ENCODE measurements at regions not wholly inside any gene's neighbourhood (a gene's known extent, or its start where the extent isn't known, plus 50 kb on each side); places are given as distances from the start of the nearest gene placed in this dataset.
A peak's percentile ranks its signal among the peaks of the same experiment; 100 is the strongest.

DNA sequence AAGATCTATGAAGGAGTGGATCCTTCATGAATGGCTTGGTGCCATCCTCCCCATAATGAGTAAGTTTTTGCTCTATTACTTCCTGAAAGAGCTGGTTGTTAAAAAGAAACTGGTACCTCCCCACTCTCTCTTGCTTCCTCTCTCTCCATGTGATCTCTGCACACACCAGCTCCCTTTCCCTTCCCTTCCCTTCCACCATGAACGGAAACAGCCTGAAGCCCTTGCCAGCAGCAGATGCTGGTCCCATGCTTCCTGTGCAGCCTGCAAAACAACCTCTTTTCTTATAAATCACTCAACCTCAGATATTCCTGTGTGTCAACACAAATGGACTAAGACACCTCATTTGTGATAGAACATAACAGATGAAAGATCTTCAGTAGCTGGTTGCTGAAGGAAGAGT is 303.5 kb upstream of the ACVR2A start:
- H3K4me1 ChIP-seq (ENCODE audit: control extremely low read depth in 1 of 4, control insufficient read depth in 4 of 4, insufficient read depth in 4 of 4, low read length in 3 of 4) = no peaks in the 10 kb centered on the region
- POLR2A ChIA-PET = no interaction called here
- peaks cover 0 to 4% (median 0%) of the 10 kb centered on the region in 5 experiments for H3K9me3 ChIP-seq (ENCODE audit: control extremely low read depth in 1 of 5, control insufficient read depth in 4 of 5, insufficient read depth in 2 of 5, low read depth in 1 of 5, low read length in 4 of 5)
- CTCF ChIA-PET = no interaction called here
- H3K36me3 ChIP-seq (ENCODE audit: control insufficient read depth in 4 of 4, insufficient read depth in 4 of 4, low read length in 3 of 4) = no peaks in the 10 kb centered on the region
- H3K4me3 ChIP-seq (ENCODE audit: control insufficient read depth in 1 of 7, extremely low read depth in 1 of 7, insufficient read depth in 4 of 7, low read depth in 2 of 7, low read length in 6 of 7) = no peak overlapping the region
- no peaks in the 10 kb centered on the region for H3K27me3 ChIP-seq (replicated peaks in 2 of 5; ENCODE audit: control insufficient read depth in 4 of 5, insufficient read depth in 5 of 5, low read length in 4 of 5)
- no peak overlapping the region for H3K27ac ChIP-seq (ENCODE audit: insufficient read depth in 1 of 2, low read depth in 1 of 2, low read length in 2 of 2, poor library complexity in 1 of 2, severe bottlenecking in 2 of 2)
- 75% methylated on average over 1 of the region's 1 CpG for WGBS (ENCODE audit: insufficient coverage)
- no peak for DNase-seq

- Histone ChIP-seq H3K4me3 (ENCODE audit: control insufficient read depth in 1 of 7, extremely low read depth in 1 of 7, insufficient read depth in 4 of 7, low read depth in 2 of 7, low read length in 6 of 7) (no peak overlapping the region), H3K9me3 (ENCODE audit: control extremely low read depth in 1 of 5, control insufficient read depth in 4 of 5, insufficient read depth in 2 of 5, low read depth in 1 of 5, low read length in 4 of 5) (no peaks in the 10 kb centered on the region), H3K27me3 (replicated peaks in 2 of 5; ENCODE audit: control insufficient read depth in 4 of 5, insufficient read depth in 5 of 5, low read length in 4 of 5) (no peaks in the 10 kb centered on the region), H3K36me3 (ENCODE audit: control insufficient read depth in 4 of 4, insufficient read depth in 4 of 4, low read length in 3 of 4) (no peaks in the 10 kb centered on the region), H3K4me1 (ENCODE audit: control extremely low read depth in 1 of 4, control insufficient read depth in 4 of 4, insufficient read depth in 4 of 4, low read length in 3 of 4) (no peaks in the 10 kb centered on the region), H3K27ac (ENCODE audit: insufficient read depth in 1 of 2, low read depth in 1 of 2, low read length in 2 of 2, poor library complexity in 1 of 2, severe bottlenecking in 2 of 2) (no peak overlapping the region)
- ChIA-PET POLR2A (no interaction called here), CTCF (no interaction called here)
- 100% methylated on average over 1 of the region's 3 CpGs for WGBS (ENCODE audit: insufficient coverage)
- no peak for DNase-seq
Observed at GRCh38 chr2:147538821-147539220, 306.0 kb upstream of the ACVR2A start.

DNA sequence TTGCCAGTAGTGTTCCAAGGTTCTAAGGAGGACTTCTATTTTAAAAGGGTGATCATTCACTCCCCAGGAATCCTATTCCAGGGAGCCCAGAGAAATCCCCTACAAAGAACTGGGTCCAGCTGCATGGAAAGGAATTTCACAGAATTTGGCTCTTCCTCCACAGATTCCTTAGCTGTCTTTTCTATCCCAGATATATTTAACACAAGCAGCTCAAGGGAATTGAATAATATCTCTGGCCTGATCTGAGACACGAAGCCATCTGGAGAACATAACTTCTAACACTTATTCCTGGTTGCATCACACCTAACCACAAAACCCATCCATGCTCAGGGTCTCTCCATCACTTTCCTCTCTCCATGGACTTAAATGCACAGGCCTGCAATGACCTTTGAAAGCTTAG is 306.7 kb upstream of the ACVR2A start:
- POLR2A ChIA-PET = no interaction called here
- Histone ChIP-seq H3K9me3 (ENCODE audit: control extremely low read depth in 1 of 5, control insufficient read depth in 4 of 5, insufficient read depth in 2 of 5, low read depth in 1 of 5, low read length in 4 of 5) (no peaks in the 10 kb centered on the region), H3K27ac (ENCODE audit: insufficient read depth in 1 of 2, low read depth in 1 of 2, low read length in 2 of 2, poor library complexity in 1 of 2, severe bottlenecking in 2 of 2) (no peak overlapping the region), H3K4me3 (ENCODE audit: control insufficient read depth in 1 of 7, extremely low read depth in 1 of 7, insufficient read depth in 4 of 7, low read depth in 2 of 7, low read length in 6 of 7) (no peak overlapping the region), H3K36me3 (ENCODE audit: control insufficient read depth in 4 of 4, insufficient read depth in 4 of 4, low read length in 3 of 4) (no peaks in the 10 kb centered on the region), H3K27me3 (replicated peaks in 2 of 5; ENCODE audit: control insufficient read depth in 4 of 5, insufficient read depth in 5 of 5, low read length in 4 of 5) (no peaks in the 10 kb centered on the region), H3K4me1 (ENCODE audit: control extremely low read depth in 1 of 4, control insufficient read depth in 4 of 4, insufficient read depth in 4 of 4, low read length in 3 of 4) (no peaks in the 10 kb centered on the region)
- CTCF ChIA-PET = no interaction called here
- WGBS (ENCODE audit: insufficient coverage) = 20% methylated on average over 1 of the region's 1 CpG
- no peak for DNase-seq

DNA sequence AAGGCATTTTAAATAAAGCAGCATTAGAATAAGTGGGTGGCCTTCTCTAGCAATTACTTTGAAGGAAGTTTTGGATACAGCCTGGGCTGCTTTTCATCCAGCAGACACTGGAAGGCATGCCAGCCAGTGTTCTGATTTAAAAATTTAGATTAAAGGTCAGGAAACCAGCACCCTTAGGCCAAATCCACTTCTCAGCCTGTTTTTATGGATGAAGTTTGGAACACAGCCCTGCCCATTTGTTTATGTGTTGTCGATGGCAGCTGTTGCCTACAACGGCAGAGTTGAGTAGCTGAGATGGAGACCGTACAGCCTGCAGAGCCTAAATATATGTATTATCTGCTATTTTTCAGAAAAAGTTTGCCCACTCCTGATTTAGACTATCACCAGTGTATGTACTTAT is 313.6 kb upstream of the ACVR2A start:
- peaks cover 0 to under 1% (median 0%) of the 10 kb centered on the region in 4 experiments for H3K4me1 ChIP-seq (ENCODE audit: control extremely low read depth in 1 of 4, control insufficient read depth in 4 of 4, insufficient read depth in 4 of 4, low read length in 3 of 4)
- H3K9me3 ChIP-seq (ENCODE audit: control extremely low read depth in 1 of 5, control insufficient read depth in 4 of 5, insufficient read depth in 2 of 5, low read depth in 1 of 5, low read length in 4 of 5) = no peaks in the 10 kb centered on the region
- H3K4me3 ChIP-seq (ENCODE audit: control insufficient read depth in 1 of 7, extremely low read depth in 1 of 7, insufficient read depth in 4 of 7, low read depth in 2 of 7, low read length in 6 of 7) = no peak overlapping the region
- no peak for DNase-seq
- POLR2A ChIA-PET = no interaction called here
- 100% methylated on average over 2 of the region's 3 CpGs for WGBS (ENCODE audit: insufficient coverage)
- H3K27ac ChIP-seq (ENCODE audit: insufficient read depth in 1 of 2, low read depth in 1 of 2, low read length in 2 of 2, poor library complexity in 1 of 2, severe bottlenecking in 2 of 2) = no peak overlapping the region
- CTCF ChIA-PET = no interaction called here
- H3K36me3 ChIP-seq (ENCODE audit: control insufficient read depth in 4 of 4, insufficient read depth in 4 of 4, low read length in 3 of 4) = no peaks in the 10 kb centered on the region
- H3K27me3 ChIP-seq (replicated peaks in 2 of 5; ENCODE audit: control insufficient read depth in 4 of 5, insufficient read depth in 5 of 5, low read length in 4 of 5) = no peaks in the 10 kb centered on the region

- Histone ChIP-seq H3K36me3 (ENCODE audit: control insufficient read depth in 4 of 4, insufficient read depth in 4 of 4, low read length in 3 of 4) (no peaks in the 10 kb centered on the region), H3K27ac (ENCODE audit: insufficient read depth in 1 of 2, low read depth in 1 of 2, low read length in 2 of 2, poor library complexity in 1 of 2, severe bottlenecking in 2 of 2) (no peak overlapping the region), H3K9me3 (ENCODE audit: control extremely low read depth in 1 of 5, control insufficient read depth in 4 of 5, insufficient read depth in 2 of 5, low read depth in 1 of 5, low read length in 4 of 5) (no peaks in the 10 kb centered on the region), H3K4me3 (ENCODE audit: control insufficient read depth in 1 of 7, extremely low read depth in 1 of 7, insufficient read depth in 4 of 7, low read depth in 2 of 7, low read length in 6 of 7) (no peak overlapping the region), H3K4me1 (ENCODE audit: control extremely low read depth in 1 of 4, control insufficient read depth in 4 of 4, insufficient read depth in 4 of 4, low read length in 3 of 4) (peaks cover 0 to 11% (median 4%) of the 10 kb centered on the region in 4 experiments), H3K27me3 (replicated peaks in 2 of 5; ENCODE audit: control insufficient read depth in 4 of 5, insufficient read depth in 5 of 5, low read length in 4 of 5) (no peaks in the 10 kb centered on the region)
- no peak for DNase-seq
- ChIA-PET POLR2A (no interaction called here), CTCF (no interaction called here)
- WGBS (ENCODE audit: insufficient coverage) = no CpG with 5 or more reads among the region's 3 CpGs
Observed at GRCh38 chr2:147530033-147530432, 314.8 kb upstream of the ACVR2A start.

DNA sequence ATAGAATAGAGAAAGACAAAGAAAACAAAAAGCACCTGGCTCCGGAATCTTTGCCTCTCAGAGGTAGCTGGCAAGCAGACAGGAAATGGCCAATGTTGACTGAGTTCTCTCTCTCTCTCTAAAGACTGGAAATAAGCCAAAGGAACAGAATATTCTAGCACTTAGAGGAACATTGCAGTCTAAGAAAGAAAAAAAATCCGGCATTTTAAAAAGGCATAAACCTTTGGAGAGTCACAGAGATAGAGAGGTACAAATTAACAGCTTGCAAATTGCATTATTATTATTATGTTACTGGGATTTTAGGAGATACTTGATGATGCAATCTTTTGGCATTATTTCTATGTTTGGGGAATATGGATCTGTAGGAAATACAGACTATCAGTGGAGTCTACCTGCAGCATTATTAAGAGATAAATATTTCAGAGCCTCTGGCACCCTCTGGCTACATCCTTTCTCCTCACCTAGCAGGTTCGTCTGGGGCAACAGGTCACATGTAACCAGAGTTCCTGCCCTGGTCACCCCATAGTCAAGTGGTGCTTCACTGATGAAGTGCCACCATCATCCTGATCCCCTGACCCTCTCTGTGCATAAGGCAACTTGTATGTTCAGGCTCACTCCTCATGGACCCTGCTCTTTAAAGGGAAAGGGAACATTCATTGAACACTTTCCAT is 318.9 kb upstream of the ACVR2A start:
- POLR2A ChIA-PET = no interaction called here
- DNase-seq = peak; percentile 3 to 63 (median 46)
- Histone ChIP-seq H3K27ac (ENCODE audit: insufficient read depth in 1 of 2, low read depth in 1 of 2, low read length in 2 of 2, poor library complexity in 1 of 2, severe bottlenecking in 2 of 2) (no peak overlapping the region), H3K4me1 (ENCODE audit: control extremely low read depth in 1 of 4, control insufficient read depth in 4 of 4, insufficient read depth in 4 of 4, low read length in 3 of 4) (peaks cover 0 to 11% (median 4%) of the 10 kb centered on the region in 4 experiments), H3K4me3 (ENCODE audit: control insufficient read depth in 1 of 7, extremely low read depth in 1 of 7, insufficient read depth in 4 of 7, low read depth in 2 of 7, low read length in 6 of 7) (no peak overlapping the region), H3K9me3 (ENCODE audit: control extremely low read depth in 1 of 5, control insufficient read depth in 4 of 5, insufficient read depth in 2 of 5, low read depth in 1 of 5, low read length in 4 of 5) (peaks cover 0 to 4% (median 0%) of the 10 kb centered on the region in 5 experiments), H3K27me3 (replicated peaks in 2 of 5; ENCODE audit: control insufficient read depth in 4 of 5, insufficient read depth in 5 of 5, low read length in 4 of 5) (no peaks in the 10 kb centered on the region), H3K36me3 (ENCODE audit: control insufficient read depth in 4 of 4, insufficient read depth in 4 of 4, low read length in 3 of 4) (no peaks in the 10 kb centered on the region)
- CTCF ChIA-PET = no interaction called here
- 43% methylated on average over 1 of the region's 3 CpGs for WGBS (ENCODE audit: insufficient coverage)

DNA sequence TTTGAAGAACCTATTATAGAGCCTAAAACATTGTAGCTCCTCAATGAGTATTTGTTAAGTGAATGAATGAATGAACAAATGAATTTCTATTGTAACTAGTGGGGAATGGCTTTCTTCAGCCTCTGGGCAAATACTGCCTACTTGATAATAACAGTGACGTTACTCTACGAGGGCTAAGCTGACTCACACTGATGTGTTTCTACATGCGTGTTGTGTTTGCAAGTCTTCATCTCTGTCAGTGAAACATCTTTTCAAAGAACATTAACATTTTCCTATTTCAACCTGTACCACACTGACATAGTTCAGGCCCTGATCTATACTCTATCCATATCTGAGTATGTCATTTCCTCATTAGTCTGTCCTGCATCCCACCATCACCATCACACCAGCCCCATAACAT is 319.9 kb upstream of the ACVR2A start:
- Histone ChIP-seq H3K4me3 (ENCODE audit: control insufficient read depth in 1 of 7, extremely low read depth in 1 of 7, insufficient read depth in 4 of 7, low read depth in 2 of 7, low read length in 6 of 7) (no peak overlapping the region), H3K27me3 (replicated peaks in 2 of 5; ENCODE audit: control insufficient read depth in 4 of 5, insufficient read depth in 5 of 5, low read length in 4 of 5) (no peaks in the 10 kb centered on the region), H3K4me1 (ENCODE audit: control extremely low read depth in 1 of 4, control insufficient read depth in 4 of 4, insufficient read depth in 4 of 4, low read length in 3 of 4) (peaks cover 0 to 11% (median 4%) of the 10 kb centered on the region in 4 experiments), H3K27ac (ENCODE audit: insufficient read depth in 1 of 2, low read depth in 1 of 2, low read length in 2 of 2, poor library complexity in 1 of 2, severe bottlenecking in 2 of 2) (no peak overlapping the region), H3K36me3 (ENCODE audit: control insufficient read depth in 4 of 4, insufficient read depth in 4 of 4, low read length in 3 of 4) (no peaks in the 10 kb centered on the region), H3K9me3 (ENCODE audit: control extremely low read depth in 1 of 5, control insufficient read depth in 4 of 5, insufficient read depth in 2 of 5, low read depth in 1 of 5, low read length in 4 of 5) (peaks cover 0 to 4% (median 0%) of the 10 kb centered on the region in 5 experiments)
- 97% methylated on average over 3 of the region's 3 CpGs for WGBS (ENCODE audit: insufficient coverage)
- ChIA-PET POLR2A (no interaction called here), CTCF (interaction anchor here (0.6 to 1.6 kb wide), 2 partner anchors 10 to 68 kb away, joined by 3 to 4 read pairs; no protein-coding TSS in a partner anchor)
- DNase-seq = no peak

Data from common myeloid progenitor, CD34-positive (primary cell).